ENCODE measurements at regions not wholly inside any gene's neighbourhood (a gene's known extent, or its start where the extent isn't known, plus 50 kb on each side); places are given as distances from the start of the nearest gene placed in this dataset.

GRCh38 chr1:34378968-34379856, 202.5 kb downstream of the C1orf94 start:
- TF ChIP-seq POLR2A (IDR thresholded peaks at IDR 0.05) = no peak
- no peak for TF ChIP-seq CTCF (IDR thresholded peaks at IDR 0.05)
